T-helper 2 cell treated with Interferon-gamma antibody and Interleukin-4, amounts not matched to agents 100 ng/mL and 5 ng/mL, for 36 hours (primary cell): ENCODE measurements at regions not wholly inside any gene's neighbourhood (a gene's known extent, or its start where the extent isn't known, plus 50 kb on each side); places are given as distances from the start of the nearest gene placed in this dataset.
"Not testable (repeated sequence)": the region's sequence is repeated elsewhere in the genome, so short reads cannot be mapped to it uniquely, and the experiment has no call there.

Experiments used
- intact Hi-C: fragments of 100-400 bp; cut with micrococcal nuclease; formaldehyde crosslinking; loops from one replicate; pipeline ENCODE4 v1.15.1; 2023

DNA sequence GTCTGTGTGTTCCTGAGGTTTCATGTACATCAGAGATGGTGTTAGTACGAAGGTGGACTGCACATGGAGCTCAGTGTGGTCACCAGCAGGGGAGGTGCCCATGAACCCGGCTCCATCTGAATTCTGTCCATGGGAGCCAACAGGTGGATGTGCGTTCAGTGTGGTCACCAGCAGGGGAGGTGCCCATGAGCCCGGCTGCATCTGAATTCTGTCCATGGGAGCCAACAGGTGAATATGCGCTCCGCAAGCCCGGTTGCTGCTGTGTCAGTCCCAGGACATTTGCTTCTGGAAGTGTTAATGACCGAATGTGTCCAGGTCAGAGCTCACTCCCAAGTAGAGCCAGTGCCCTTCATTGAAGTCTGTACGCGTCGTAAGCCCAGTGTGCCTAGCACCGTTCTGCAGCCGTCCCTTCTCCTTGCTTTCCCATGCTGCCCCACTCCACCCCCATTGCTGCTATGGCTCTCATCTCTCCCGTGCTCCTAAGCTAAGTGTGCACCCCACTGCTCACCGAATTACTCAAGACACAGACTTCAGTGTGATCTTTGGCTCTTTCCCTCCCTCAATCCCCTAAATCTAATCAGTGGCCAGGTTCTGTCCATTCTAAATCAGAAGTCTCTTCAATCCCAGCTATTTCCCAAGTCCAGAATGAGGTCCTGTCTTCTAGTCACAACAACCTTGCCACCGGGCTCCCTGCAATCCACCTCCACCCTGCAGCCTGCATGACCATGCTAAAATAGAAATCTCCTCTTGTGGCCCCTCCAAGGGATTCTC is 352.4 kb downstream of the TCERG1L start:
- intact Hi-C loops: no loop called here

- intact Hi-C loops: no loop called here
Measured at GRCh38 chr10:130959752-130960195, 351.7 kb downstream of the TCERG1L start.

DNA sequence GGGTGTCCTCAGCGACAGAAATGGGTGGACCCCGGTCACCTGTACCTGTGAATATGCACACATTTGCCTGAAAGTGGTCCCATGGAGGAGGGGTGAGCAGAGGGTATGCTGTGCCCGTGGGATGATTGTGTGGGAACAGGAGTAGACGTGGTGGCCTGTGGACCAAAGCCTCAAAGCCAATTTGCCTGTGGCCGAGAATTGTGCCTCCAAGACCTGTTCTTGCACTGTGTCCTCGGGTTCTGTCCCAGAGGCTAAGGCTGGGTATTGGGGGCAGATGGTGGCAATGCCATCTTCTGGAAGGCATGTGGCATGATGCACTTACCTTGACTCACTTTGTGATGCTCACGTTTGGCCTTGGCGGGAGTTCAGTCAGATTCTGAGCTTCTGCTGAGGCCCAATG is 351.0 kb downstream of the TCERG1L start:
- intact Hi-C loops: no loop called here

GRCh38 chr10:130961506-130962239 is 349.8 kb downstream of the TCERG1L start:
- intact Hi-C loops: no loop called here

- intact Hi-C loops: no loop called here
Measured at GRCh38 chr10:130962240-130963051, 349.1 kb downstream of the TCERG1L start.

DNA sequence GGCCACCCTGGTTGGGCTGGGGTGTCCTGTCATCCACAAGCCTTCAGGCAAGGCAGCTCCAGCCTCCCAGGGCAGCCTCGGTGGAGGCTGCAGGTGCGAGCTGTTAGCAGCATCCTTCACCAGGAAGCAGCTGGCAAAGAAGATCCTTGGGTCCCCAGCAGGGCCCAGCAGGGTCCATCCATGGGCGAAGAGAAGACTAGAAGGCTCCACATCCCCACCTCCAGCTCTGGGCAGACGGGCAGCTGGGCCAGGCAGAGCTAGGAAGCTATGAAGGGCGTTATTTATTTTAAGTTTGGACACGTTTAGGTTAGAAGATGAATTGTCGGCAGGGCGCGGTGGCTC is 348.5 kb downstream of the TCERG1L start:
- intact Hi-C loops: no loop called here

GRCh38 chr10:130963786-130964522 is 347.6 kb downstream of the TCERG1L start:
- intact Hi-C loops: no loop called here

- intact Hi-C loops: no loop called here
Measured at GRCh38 chr10:130964771-130965170, 346.8 kb downstream of the TCERG1L start.

DNA sequence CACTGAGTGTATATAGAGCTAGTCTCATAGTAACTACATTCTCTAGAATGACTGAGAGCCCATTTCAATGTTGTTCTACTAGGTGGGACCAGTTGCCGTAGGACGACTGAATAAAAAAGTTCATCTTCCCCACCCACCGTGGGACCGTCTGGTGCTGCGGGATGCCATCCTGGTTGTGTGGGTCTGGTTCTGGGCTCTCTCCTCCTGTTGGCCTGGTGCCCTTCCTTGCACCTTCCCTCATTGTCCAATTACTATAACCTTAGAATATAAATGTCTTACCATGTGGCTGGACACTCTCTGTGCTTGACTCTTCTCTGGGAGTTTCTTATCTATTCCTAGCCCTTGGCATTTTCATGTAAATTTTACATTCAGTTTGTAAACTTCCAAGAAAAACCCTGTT is 344.4 kb downstream of the TCERG1L start:
- intact Hi-C loops: no loop called here

- intact Hi-C loops: no loop called here
Measured at GRCh38 chr10:130967784-130968183, 343.7 kb downstream of the TCERG1L start.

DNA sequence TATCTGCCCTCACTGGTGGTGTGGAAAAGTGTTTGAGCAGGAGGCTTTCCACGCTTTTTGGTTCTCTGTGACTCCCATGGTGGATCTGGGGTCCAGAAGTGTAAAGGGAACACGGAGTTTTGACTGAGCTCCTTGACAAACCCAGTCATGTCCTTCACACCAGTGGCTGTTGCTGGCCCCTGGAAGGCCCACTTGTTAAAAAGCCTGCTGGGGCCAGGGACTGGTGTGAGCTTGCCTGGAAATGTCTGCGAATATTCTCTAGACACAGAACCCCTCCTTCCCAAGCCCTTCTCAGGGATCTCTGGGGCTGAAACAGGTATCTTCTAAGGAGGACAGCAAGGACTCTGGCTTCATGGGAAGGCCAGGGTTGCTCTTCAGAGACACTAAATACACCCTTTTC is 343.0 kb downstream of the TCERG1L start:
- intact Hi-C loops: no loop called here

- intact Hi-C loops: no loop called here
Measured at GRCh38 chr10:130968964-130969363, 342.6 kb downstream of the TCERG1L start.

- intact Hi-C loops: no loop called here
Measured at GRCh38 chr10:130969700-130970099, 341.8 kb downstream of the TCERG1L start.

DNA sequence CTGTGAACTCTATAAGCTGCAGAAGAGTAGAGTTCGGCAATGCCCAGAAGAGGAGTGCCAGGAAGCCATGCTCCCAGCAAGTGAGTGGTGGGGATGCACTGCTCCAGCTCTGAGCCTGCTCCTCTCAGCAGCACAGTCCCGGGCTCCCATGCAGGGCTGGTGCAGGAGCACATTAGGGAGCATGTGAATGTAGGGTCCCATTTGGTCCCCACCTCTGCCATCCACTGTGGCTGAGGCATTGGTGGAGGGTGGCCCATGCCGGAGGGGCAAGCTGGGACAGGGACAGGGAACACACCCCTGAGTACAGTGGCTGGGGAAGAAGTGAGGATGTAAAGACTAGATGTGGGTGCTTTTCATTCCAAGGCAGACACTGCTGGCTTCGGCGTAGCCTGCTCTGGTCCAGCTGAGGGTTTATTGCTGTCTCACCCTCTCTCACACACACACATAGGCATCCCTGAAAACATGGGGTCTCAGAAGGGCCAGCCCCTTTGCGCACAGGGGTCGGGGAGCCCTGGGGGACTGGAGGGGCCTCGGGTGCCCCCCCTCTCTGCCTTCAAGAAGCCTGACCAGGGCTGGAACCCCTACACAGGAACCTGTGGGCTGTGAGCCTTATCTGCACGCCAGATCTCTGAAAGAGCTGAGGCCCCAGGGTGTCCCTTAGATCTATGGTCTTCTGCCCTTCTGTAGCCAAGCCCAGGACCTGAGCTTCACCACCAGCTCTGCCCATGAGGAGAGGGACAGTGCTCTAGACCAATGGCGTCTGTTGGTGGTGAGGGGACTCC is 341.0 kb downstream of the TCERG1L start:
- intact Hi-C loops: no loop called here

DNA sequence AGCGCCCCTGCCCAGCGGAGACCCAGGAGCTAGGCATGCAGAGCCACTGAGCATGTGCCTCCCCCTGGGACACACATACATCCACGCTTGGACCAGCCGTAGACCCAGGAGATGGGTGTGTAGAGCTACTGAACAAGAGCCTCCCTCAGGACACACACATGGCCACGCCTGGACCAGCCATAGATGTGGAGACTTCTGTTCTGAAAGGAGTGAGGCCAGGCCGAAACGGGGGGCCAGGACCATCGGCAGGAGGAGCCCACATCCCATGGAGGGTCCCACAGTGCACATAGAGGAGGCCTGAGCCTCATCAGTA is 340.4 kb downstream of the TCERG1L start:
- intact Hi-C loops: no loop called here

DNA sequence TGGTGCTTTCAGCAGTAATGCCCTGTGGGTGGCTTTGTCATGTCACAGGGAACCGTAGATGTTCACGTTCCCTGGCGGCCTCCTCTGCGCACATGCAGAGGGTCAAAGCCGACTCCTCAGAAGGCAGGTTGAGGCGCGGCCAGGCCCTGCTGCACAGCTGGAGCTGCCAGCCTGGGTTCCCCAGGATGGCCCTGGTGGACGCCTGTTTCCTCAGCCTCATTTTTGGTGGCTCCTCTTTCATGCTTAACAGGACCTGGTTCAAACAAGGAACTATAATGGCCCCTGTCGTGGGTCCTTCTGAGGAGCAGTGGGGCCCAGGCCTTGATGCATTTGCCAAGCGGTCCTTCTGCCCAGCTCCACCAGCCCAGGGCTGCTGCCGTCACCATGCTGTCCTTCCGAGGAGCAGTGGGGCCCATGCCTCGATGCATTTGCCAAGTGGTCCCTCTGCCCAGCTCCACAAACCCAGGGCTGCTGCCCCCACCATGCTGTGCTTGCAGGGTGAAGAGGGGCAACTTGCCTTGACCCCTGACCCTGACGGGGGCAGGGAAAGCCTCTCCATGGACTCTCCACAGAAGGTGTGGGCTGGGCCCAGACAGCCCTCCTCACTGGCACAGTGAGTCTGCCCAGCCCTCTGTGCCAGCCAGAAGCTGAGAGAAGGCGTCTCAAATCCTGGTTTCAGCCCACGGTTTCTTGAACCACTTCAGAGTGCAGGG is 338.2 kb downstream of the TCERG1L start:
- intact Hi-C loops: no loop called here

GRCh38 chr10:130974166-130974565 is 337.4 kb downstream of the TCERG1L start:
- intact Hi-C loops: no loop called here

GRCh38 chr10:130975351-130975750 is 336.2 kb downstream of the TCERG1L start:
- intact Hi-C loops: not testable (repeated sequence)

DNA sequence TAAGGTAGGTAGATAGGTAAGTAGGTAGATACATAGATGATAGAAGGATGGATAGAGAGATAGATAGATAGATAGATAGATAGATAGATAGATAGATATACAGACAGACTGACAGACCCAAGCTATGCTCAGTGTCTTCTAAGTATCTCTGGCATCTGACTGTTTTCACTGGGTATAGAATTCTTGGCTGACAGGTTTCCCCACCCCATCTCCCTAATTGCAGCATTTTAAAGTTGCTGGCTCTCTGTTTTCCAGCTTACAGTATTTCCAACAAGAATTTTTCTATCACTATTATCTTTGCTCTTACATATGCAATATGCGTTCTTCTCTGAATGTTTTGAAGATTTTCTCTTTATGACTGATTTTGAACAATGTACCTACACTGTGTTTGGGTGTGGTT is 328.7 kb downstream of the TCERG1L start:
- intact Hi-C loops: no loop called here

- intact Hi-C loops: no loop called here
Measured at GRCh38 chr10:130983749-130984148, 327.8 kb downstream of the TCERG1L start.
